PC-3 (cell line): ENCODE measurements at regions not wholly inside any gene's neighbourhood (a gene's known extent, or its start where the extent isn't known, plus 50 kb on each side); places are given as distances from the start of the nearest gene placed in this dataset.

Source experiments
- ATAC-seq: fragments of 200-7000 bp; cut with Tn5 transposase; 2 replicates; pipeline ENCODE4 v1.9.1; 2020; ENCODE audit warnings: mild to moderate bottlenecking, moderate library complexity
- BruUV-seq: library from RNA; stranded (reverse); fragments of 400-500 nt; replicated peaks from 2 replicates; lab custom pipeline; 2021; lab: Mats Ljungman, UMichigan
- CTCF ChIA-PET: fragments of 300-600 bp; sonication (Branson Sonifier 250); formaldehyde crosslinking; loops from one replicate; lab custom pipeline; 2022; ENCODE audit warnings: antibody characterized with exemption; lab: Charles Lee
- POLR2A ChIA-PET: fragments of 300-600 bp; sonication (Branson Sonifier 250); formaldehyde crosslinking; loops from one replicate; lab custom pipeline; 2022; ENCODE audit warnings: antibody characterized with exemption; ENCODE audit not compliant: unreplicated experiment; lab: Charles Lee
- DNase-seq: peaks from one replicate; pipeline ENCODE4 v3.0.0-alpha.2; 2015
- H2AFZ ChIP-seq: fragments of 300-600 bp; sonication (generic); 2 replicates; pipeline ENCODE4 v1.6.0; 2016; ENCODE audit warnings: antibody characterized with exemption, low read length
- H3F3A ChIP-seq: fragments of 300-600 bp; sonication (generic); one replicate; pipeline ENCODE4 v1.6.0; 2017; ENCODE audit warnings: antibody characterized with exemption, low read length, control low read depth, mild to moderate bottlenecking; ENCODE audit not compliant: unreplicated experiment
- H3K27ac ChIP-seq: fragments of 300-600 bp; sonication (generic); 2 replicates; pipeline ENCODE4 v1.5.1; 2016; ENCODE audit warnings: mild to moderate bottlenecking, low read length
- H3K27me3 ChIP-seq: fragments of 300-600 bp; sonication (generic); 2 replicates; pipeline ENCODE4 v1.6.1; 2016; ENCODE audit warnings: low read length, mixed read lengths
- H3K36me3 ChIP-seq: fragments of 300-600 bp; sonication (generic); 2 replicates; pipeline ENCODE4 v1.6.1; 2016; ENCODE audit warnings: low read depth, mixed run types, low read length, mixed read lengths
- H3K4me1 ChIP-seq: fragments of 300-600 bp; sonication (generic); 2 replicates; pipeline ENCODE4 v1.5.1; 2016; ENCODE audit warnings: low read length; ENCODE audit not compliant: insufficient read depth
- H3K4me2 ChIP-seq: fragments of 300-600 bp; sonication (generic); 2 replicates; pipeline ENCODE4 v1.6.0; 2016; ENCODE audit warnings: low read length
- H3K4me3 ChIP-seq: fragments of 300-600 bp; sonication (generic); 2 replicates; pipeline ENCODE4 v1.5.1; 2016; ENCODE audit warnings: mild to moderate bottlenecking, low read length, mixed read lengths
- H3K79me2 ChIP-seq: fragments of 300-600 bp; sonication (generic); 2 replicates; pipeline ENCODE4 v1.6.1; 2017; ENCODE audit warnings: low read length, mixed read lengths
- H3K9ac ChIP-seq: fragments of 300-600 bp; sonication (generic); 2 replicates; pipeline ENCODE4 v1.6.0; 2016; ENCODE audit warnings: mild to moderate bottlenecking, low read length
- H3K9me2 ChIP-seq: fragments of 300-600 bp; sonication (generic); replicated peaks from 2 replicates; pipeline ENCODE4 v1.6.1; 2016; ENCODE audit warnings: mixed run types, low read length, mixed read lengths
- H3K9me3 ChIP-seq: fragments of 300-600 bp; sonication (generic); 2 replicates; pipeline ENCODE4 v1.6.1; 2016; ENCODE audit warnings: low read length, mixed read lengths
- H4K20me1 ChIP-seq: fragments of 300-600 bp; sonication (generic); 2 replicates; pipeline ENCODE4 v1.6.1; 2016; ENCODE audit warnings: low read length, mixed read lengths
- EZH2 ChIP-seq: fragments of 300-600 bp; sonication (generic); IDR thresholded peaks from one replicate; pipeline ENCODE4 v1.6.1; 2017; ENCODE audit warnings: antibody characterized with exemption, mild to moderate bottlenecking, low read length; ENCODE audit not compliant: unreplicated experiment
- EZH2phosphoT487 ChIP-seq: fragments of 300-600 bp; sonication (generic); IDR thresholded peaks from 2 replicates; pipeline ENCODE4 v1.6.1; 2018; ENCODE audit warnings: mild to moderate bottlenecking, antibody characterized with exemption, low read length, borderline replicate concordance
- intact Hi-C: fragments of 100-400 bp; cut with micrococcal nuclease; formaldehyde crosslinking; loops from 2 replicates; pipeline ENCODE4 v1.9.0; 2023
- TF ChIP-seq, protein P1 (sequence below): fragments of 300-600 bp; sonication (generic); conservative IDR thresholded peaks from 2 replicates; pipeline ENCODE4 v1.5.1; 2017; ENCODE audit warnings: antibody characterized with exemption, low read depth, mild to moderate bottlenecking, low read length

DNA sequence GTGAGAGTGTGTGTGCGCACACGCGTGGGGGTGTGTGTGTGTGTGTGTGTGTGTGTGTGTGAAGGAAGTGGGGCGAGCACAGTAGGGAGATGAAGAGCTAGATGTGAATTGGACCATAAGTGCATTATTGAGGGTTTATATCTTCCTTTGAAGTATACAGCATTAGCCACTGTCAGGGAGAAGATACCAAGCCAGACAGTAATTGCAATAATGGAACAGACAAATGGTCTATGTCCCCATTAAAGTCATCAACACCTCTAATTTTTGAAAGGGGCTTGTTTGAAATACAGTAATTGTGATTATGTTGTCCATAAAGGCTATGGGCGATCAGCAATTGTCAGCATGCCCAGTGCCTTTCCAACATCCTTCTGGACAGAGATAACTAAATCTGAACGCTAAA is 429.2 kb upstream of the NR2F2 start:
- Histone ChIP-seq H3K27me3 (no peaks in the 10 kb centered on the region), H3K9me2 (no peaks in the 10 kb centered on the region), H3F3A (no peaks in the 10 kb centered on the region), H4K20me1 (no peaks in the 10 kb centered on the region), H3K79me2 (no peaks in the 10 kb centered on the region), H3K9ac (no peak overlapping the region), H3K4me1 (no peaks in the 10 kb centered on the region), H2AFZ (no peak overlapping the region), H3K9me3 (no peaks in the 10 kb centered on the region), H3K27ac (no peak overlapping the region), H3K36me3 (no peaks in the 10 kb centered on the region), H3K4me3 (no peak overlapping the region), H3K4me2 (no peak overlapping the region)
- no TSS peak for BruUV-seq
- intact Hi-C loops, result no loop called here
- ChIA-PET CTCF (no interaction called here), POLR2A (no interaction called here)
- ATAC-seq, result no peak
- no peak for DNase-seq
- TF ChIP-seq EZH2 (no peak), EZH2phosphoT487 (no peak)
- TF ChIP-seq, protein P1, sequence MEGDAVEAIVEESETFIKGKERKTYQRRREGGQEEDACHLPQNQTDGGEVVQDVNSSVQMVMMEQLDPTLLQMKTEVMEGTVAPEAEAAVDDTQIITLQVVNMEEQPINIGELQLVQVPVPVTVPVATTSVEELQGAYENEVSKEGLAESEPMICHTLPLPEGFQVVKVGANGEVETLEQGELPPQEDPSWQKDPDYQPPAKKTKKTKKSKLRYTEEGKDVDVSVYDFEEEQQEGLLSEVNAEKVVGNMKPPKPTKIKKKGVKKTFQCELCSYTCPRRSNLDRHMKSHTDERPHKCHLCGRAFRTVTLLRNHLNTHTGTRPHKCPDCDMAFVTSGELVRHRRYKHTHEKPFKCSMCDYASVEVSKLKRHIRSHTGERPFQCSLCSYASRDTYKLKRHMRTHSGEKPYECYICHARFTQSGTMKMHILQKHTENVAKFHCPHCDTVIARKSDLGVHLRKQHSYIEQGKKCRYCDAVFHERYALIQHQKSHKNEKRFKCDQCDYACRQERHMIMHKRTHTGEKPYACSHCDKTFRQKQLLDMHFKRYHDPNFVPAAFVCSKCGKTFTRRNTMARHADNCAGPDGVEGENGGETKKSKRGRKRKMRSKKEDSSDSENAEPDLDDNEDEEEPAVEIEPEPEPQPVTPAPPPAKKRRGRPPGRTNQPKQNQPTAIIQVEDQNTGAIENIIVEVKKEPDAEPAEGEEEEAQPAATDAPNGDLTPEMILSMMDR, result no peak

DNA sequence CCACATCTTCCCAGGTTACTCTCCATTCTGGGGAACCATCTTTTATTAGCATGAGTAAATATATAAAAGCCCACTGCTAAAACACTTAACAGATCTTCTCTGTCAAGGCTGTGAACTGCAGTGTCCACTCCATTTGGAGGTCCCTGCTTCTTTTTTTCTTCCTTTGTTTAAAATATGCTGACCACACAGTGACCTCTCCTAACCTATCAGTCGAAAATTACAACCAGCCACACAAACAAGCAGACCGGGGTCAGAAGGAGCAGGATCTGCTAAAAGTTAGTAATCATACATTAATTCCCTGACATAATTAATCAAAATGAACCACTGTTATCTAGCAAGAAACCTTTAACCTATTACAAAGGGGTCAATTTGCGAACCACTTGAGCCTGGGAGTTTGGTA is 427.9 kb upstream of the NR2F2 start:
- intact Hi-C loops, result no loop called here
- ATAC-seq, result no peak
- no TSS peak for BruUV-seq

DNA sequence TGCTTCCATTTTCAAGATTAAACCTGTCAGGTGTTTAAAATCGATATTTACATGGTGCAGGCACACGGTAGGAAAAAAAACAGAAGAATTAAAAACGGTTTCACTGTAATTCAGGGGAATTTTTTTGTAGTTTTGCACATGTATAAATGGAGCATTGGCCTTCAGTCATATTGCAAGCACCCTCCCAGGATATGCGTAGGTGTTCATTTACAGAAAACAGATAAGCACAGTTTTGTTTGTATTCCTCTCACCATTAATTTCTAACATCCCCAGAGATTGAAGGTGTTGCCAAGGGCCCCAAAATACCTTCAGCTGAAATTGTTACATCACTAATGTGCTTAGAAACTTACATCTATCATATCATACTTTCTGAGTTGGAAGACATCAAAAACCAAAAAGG is 427.1 kb upstream of the NR2F2 start:
- CTCF ChIA-PET, result no interaction called here
- no TSS peak for BruUV-seq
- H3K9ac ChIP-seq, result no peak overlapping the region
- no peak overlapping the region for H3K27ac ChIP-seq
- H3K27me3 ChIP-seq, result no peaks in the 10 kb centered on the region
- POLR2A ChIA-PET, result no interaction called here
- TF ChIP-seq EZH2phosphoT487 (no peak), EZH2 (no peak)
- TF ChIP-seq, protein P1, result no peak
- ATAC-seq (no peak), DNase-seq (no peak)
- no peaks in the 10 kb centered on the region for H3F3A ChIP-seq
- intact Hi-C loops, result no loop called here
- no peaks in the 10 kb centered on the region for H3K9me3 ChIP-seq
- no peak overlapping the region for H3K4me2 ChIP-seq
- no peaks in the 10 kb centered on the region for H3K4me1 ChIP-seq
- H3K9me2 ChIP-seq, result no peaks in the 10 kb centered on the region
- no peak overlapping the region for H3K4me3 ChIP-seq
- no peaks in the 10 kb centered on the region for H3K36me3 ChIP-seq
- no peaks in the 10 kb centered on the region for H4K20me1 ChIP-seq
- H3K79me2 ChIP-seq, result no peaks in the 10 kb centered on the region
- no peak overlapping the region for H2AFZ ChIP-seq

More for the DNA sequence above, 427.9 kb upstream of the NR2F2 start:
- no peaks in the 10 kb centered on the region for H3K9me2 ChIP-seq
- H3K79me2 ChIP-seq, result no peaks in the 10 kb centered on the region
- no peak overlapping the region for H3K27ac ChIP-seq
- no peak overlapping the region for H2AFZ ChIP-seq
- H3K4me1 ChIP-seq, result no peaks in the 10 kb centered on the region
- H3K4me3 ChIP-seq, result no peak overlapping the region
- H3K27me3 ChIP-seq, result no peaks in the 10 kb centered on the region
- CTCF ChIA-PET, result no interaction called here
- no peak overlapping the region for H3K4me2 ChIP-seq
- H3K36me3 ChIP-seq, result no peaks in the 10 kb centered on the region
- no peak for DNase-seq
- no peaks in the 10 kb centered on the region for H3K9me3 ChIP-seq
- POLR2A ChIA-PET, result no interaction called here
- H3K9ac ChIP-seq, result no peak overlapping the region
- no peaks in the 10 kb centered on the region for H3F3A ChIP-seq
- no peaks in the 10 kb centered on the region for H4K20me1 ChIP-seq
- TF ChIP-seq EZH2 (no peak), EZH2phosphoT487 (no peak)
- TF ChIP-seq, protein P1, result no peak
